ENCODE measurements at regions not wholly inside any gene's neighbourhood (a gene's known extent, or its start where the extent isn't known, plus 50 kb on each side); places are given as distances from the start of the nearest gene placed in this dataset.
"Not testable (repeated sequence)": the region's sequence is repeated elsewhere in the genome, so short reads cannot be mapped to it uniquely, and the experiment has no call there.

DNA sequence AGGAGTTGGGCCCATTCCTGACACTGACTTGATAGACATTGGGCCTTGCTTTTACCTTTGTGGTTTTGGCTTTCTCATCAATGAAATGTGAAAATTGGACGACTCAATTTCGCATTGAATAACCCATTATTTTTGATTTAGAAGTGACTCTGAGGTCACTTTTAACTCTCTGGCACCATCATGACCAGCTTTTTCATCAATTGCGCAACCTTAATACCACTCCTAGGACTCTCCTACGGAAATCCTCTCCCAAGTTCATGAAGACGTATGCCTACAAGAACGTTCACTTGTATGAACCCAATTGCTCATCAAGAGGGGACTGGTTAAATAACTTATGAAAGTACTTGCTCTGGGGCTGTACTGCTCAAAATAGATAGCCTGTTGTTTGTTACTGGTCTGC lies 86.7 kb upstream of the CHD6 start:
- Histone ChIP-seq H3K27me3 (ENCODE audit: control insufficient read depth, insufficient read depth, low read length) (no peaks in the 10 kb centered on the region), H3K4me1 (ENCODE audit: control insufficient read depth, insufficient read depth, low read length) (no peaks in the 10 kb centered on the region), H3K4me3 (ENCODE audit: low read length) (no peak overlapping the region), H3K36me3 (ENCODE audit: control insufficient read depth, insufficient read depth, low read length) (no peaks in the 10 kb centered on the region), H3K9me3 (ENCODE audit: control insufficient read depth, insufficient read depth, low read length) (no peaks in the 10 kb centered on the region), H3K27ac (ENCODE audit: low read length) (no peak overlapping the region)
- no peaks in the 10 kb centered on the region for H3K36me3 Mint-ChIP-seq
- H3K9me3 Mint-ChIP-seq = no peaks in the 10 kb centered on the region
- no peak overlapping the region for H3K27ac Mint-ChIP-seq
- H3K4me1 Mint-ChIP-seq = no peaks in the 10 kb centered on the region
- ATAC-seq = no peak
- peaks cover 8 to 11% of the 10 kb centered on the region in 2 donors for H3K27me3 Mint-ChIP-seq (ENCODE audit: low read depth in 2 of 2)
- intact Hi-C loops (cut with micrococcal nuclease) = no loop called here
- WGBS (ENCODE audit: insufficient coverage) = 93% methylated on average over 6 of the region's 6 CpGs
- DNase-seq = no peak
- TF ChIP-seq, protein P1, sequence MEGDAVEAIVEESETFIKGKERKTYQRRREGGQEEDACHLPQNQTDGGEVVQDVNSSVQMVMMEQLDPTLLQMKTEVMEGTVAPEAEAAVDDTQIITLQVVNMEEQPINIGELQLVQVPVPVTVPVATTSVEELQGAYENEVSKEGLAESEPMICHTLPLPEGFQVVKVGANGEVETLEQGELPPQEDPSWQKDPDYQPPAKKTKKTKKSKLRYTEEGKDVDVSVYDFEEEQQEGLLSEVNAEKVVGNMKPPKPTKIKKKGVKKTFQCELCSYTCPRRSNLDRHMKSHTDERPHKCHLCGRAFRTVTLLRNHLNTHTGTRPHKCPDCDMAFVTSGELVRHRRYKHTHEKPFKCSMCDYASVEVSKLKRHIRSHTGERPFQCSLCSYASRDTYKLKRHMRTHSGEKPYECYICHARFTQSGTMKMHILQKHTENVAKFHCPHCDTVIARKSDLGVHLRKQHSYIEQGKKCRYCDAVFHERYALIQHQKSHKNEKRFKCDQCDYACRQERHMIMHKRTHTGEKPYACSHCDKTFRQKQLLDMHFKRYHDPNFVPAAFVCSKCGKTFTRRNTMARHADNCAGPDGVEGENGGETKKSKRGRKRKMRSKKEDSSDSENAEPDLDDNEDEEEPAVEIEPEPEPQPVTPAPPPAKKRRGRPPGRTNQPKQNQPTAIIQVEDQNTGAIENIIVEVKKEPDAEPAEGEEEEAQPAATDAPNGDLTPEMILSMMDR (IDR thresholded peaks at IDR 0.05) = no peak
- H3K4me3 Mint-ChIP-seq = no peak overlapping the region

- Mint-ChIP-seq H3K4me1 (peaks cover 2 to 3% of the 10 kb centered on the region in 2 donors), H3K4me3 (no peak overlapping the region), H3K27ac (no peak overlapping the region), H3K9me3 (no peaks in the 10 kb centered on the region), H3K27me3 (ENCODE audit: low read depth in 2 of 2) (peaks cover 9 to 15% of the 10 kb centered on the region in 2 donors), H3K36me3 (no peaks in the 10 kb centered on the region)
- no peaks in the 10 kb centered on the region for H3K4me1 ChIP-seq (ENCODE audit: control insufficient read depth, insufficient read depth, low read length)
- 91% methylated on average over 1 of the region's 2 CpGs for WGBS (ENCODE audit: insufficient coverage)
- TF ChIP-seq, protein P1 (IDR thresholded peaks at IDR 0.05) = no peak
- H3K36me3 ChIP-seq (ENCODE audit: control insufficient read depth, insufficient read depth, low read length) = no peaks in the 10 kb centered on the region
- intact Hi-C loops (cut with micrococcal nuclease) = no loop called here
- H3K27me3 ChIP-seq (ENCODE audit: control insufficient read depth, insufficient read depth, low read length) = no peaks in the 10 kb centered on the region
- no peak for DNase-seq
- ATAC-seq = no peak
- H3K9me3 ChIP-seq (ENCODE audit: control insufficient read depth, insufficient read depth, low read length) = no peaks in the 10 kb centered on the region
- H3K4me3 ChIP-seq (ENCODE audit: low read length) = no peak overlapping the region
- H3K27ac ChIP-seq (ENCODE audit: low read length) = no peak overlapping the region
These were observed 84.5 kb upstream of the CHD6 start for GRCh38 chr20:41702647-41703046.

GRCh38 chr20:41701588-41702348 lies 83.6 kb upstream of the CHD6 start:
- peaks cover 4 to 5% of the 10 kb centered on the region in 2 donors for H3K4me1 Mint-ChIP-seq
- H3K27me3 Mint-ChIP-seq (ENCODE audit: low read depth in 2 of 2) = peaks cover 11 to 19% of the 10 kb centered on the region in 2 donors
- H3K36me3 Mint-ChIP-seq = no peaks in the 10 kb centered on the region
- Histone ChIP-seq H3K4me1 (ENCODE audit: control insufficient read depth, insufficient read depth, low read length) (no peaks in the 10 kb centered on the region), H3K4me3 (ENCODE audit: low read length) (no peak overlapping the region), H3K27ac (ENCODE audit: low read length) (no peak overlapping the region), H3K9me3 (ENCODE audit: control insufficient read depth, insufficient read depth, low read length) (no peaks in the 10 kb centered on the region), H3K27me3 (ENCODE audit: control insufficient read depth, insufficient read depth, low read length) (no peaks in the 10 kb centered on the region), H3K36me3 (ENCODE audit: control insufficient read depth, insufficient read depth, low read length) (no peaks in the 10 kb centered on the region)
- no peak for DNase-seq
- WGBS (ENCODE audit: insufficient coverage) = 88% methylated on average over 4 of the region's 5 CpGs
- TF ChIP-seq, protein P1 (IDR thresholded peaks at IDR 0.05) = no peak
- no peak for ATAC-seq
- intact Hi-C loops (cut with micrococcal nuclease) = no loop called here
- no peaks in the 10 kb centered on the region for H3K9me3 Mint-ChIP-seq
- no peak overlapping the region for H3K4me3 Mint-ChIP-seq
- no peak overlapping the region for H3K27ac Mint-ChIP-seq

DNA sequence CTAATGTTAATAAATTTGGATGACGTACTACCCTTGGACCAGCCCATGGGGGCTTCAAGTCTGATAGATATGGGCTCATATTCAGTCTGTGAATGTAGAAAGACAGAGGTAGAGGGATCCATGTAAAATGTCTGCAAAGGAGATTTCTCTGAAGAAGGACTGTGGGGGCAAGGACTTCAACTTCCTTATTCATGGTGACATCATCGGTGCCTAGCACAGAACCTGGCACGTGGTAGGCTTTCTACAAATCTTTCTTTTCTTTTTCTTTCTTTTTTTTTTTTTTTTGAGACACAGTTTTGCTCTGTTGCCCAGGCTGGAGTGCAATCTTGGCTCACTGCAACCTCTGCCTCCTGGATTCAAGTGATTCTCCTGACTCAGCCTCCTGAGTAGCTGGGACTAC lies 81.5 kb upstream of the CHD6 start:
- H3K27ac ChIP-seq (ENCODE audit: low read length); H3K4me3 ChIP-seq (ENCODE audit: low read length); ATAC-seq; DNase-seq; H3K36me3 Mint-ChIP-seq; H3K4me1 Mint-ChIP-seq; H3K9me3 ChIP-seq (ENCODE audit: control insufficient read depth, insufficient read depth, low read length); H3K27me3 ChIP-seq (ENCODE audit: control insufficient read depth, insufficient read depth, low read length); H3K27ac Mint-ChIP-seq; H3K9me3 Mint-ChIP-seq; H3K4me3 Mint-ChIP-seq; H3K4me1 ChIP-seq (ENCODE audit: control insufficient read depth, insufficient read depth, low read length); H3K36me3 ChIP-seq (ENCODE audit: control insufficient read depth, insufficient read depth, low read length); intact Hi-C loops (cut with micrococcal nuclease): not testable (repeated sequence)
- 83% methylated on average over 3 of the region's 3 CpGs for WGBS (ENCODE audit: insufficient coverage)
- H3K27me3 Mint-ChIP-seq (ENCODE audit: low read depth in 2 of 2) = peaks cover 8 to 15% of the 10 kb centered on the region in 2 donors

Data from natural killer cell (primary cell).